NCI-H2196 (cell line): ENCODE measurements at regions not wholly inside any gene's neighbourhood (a gene's known extent, or its start where the extent isn't known, plus 50 kb on each side); places are given as distances from the start of the nearest gene placed in this dataset.

ENCODE experiments used
- DNase-seq: peaks from one replicate; lab custom pipeline; 2025; ENCODE audit not compliant: unreplicated experiment; lab: John Stamatoyannopoulos, UW

GRCh38 chr22:27370269-27370668 is 431.3 kb downstream of the MN1 start:
- no peak for DNase-seq

- DNase-seq: no peak
Observed at GRCh38 chr22:27370987-27371386, 430.6 kb downstream of the MN1 start.

- no peak for DNase-seq
Observed at GRCh38 chr22:27372364-27372763, 429.2 kb downstream of the MN1 start.

- DNase-seq: peak; percentile 5
Observed at GRCh38 chr22:27372969-27373670, 428.4 kb downstream of the MN1 start.

- DNase-seq: peak; percentile 62
Observed at GRCh38 chr22:27377501-27378295, 423.9 kb downstream of the MN1 start.

- DNase-seq: no peak
Observed at GRCh38 chr22:27378311-27378800, 423.2 kb downstream of the MN1 start.

- DNase-seq: no peak
Observed at GRCh38 chr22:27378995-27379394, 422.6 kb downstream of the MN1 start.

- no peak for DNase-seq
Observed at GRCh38 chr22:27380855-27381254, 420.7 kb downstream of the MN1 start.

GRCh38 chr22:27381552-27381951 is 420.0 kb downstream of the MN1 start:
- DNase-seq: no peak

- no peak for DNase-seq
Observed at GRCh38 chr22:27381960-27382742, 419.4 kb downstream of the MN1 start.

GRCh38 chr22:27382947-27383346 is 418.6 kb downstream of the MN1 start:
- DNase-seq: no peak

- no peak for DNase-seq
Observed at GRCh38 chr22:27383896-27384295, 417.7 kb downstream of the MN1 start.

- DNase-seq: no peak
Observed at GRCh38 chr22:27385261-27385998, 416.1 kb downstream of the MN1 start.

GRCh38 chr22:27386186-27386585 is 415.4 kb downstream of the MN1 start:
- DNase-seq: no peak

- DNase-seq: no peak
Observed at GRCh38 chr22:27387561-27387960, 414.0 kb downstream of the MN1 start.

- DNase-seq: no peak
Observed at GRCh38 chr22:27388090-27388600, 413.4 kb downstream of the MN1 start.

- DNase-seq: no peak
Observed at GRCh38 chr22:27389727-27390075, 411.9 kb downstream of the MN1 start.

- DNase-seq: no peak
Observed at GRCh38 chr22:27391092-27391770, 410.3 kb downstream of the MN1 start.

- DNase-seq: peak; percentile 40
Observed at GRCh38 chr22:27393371-27393770, 408.2 kb downstream of the MN1 start.

- DNase-seq: no peak
Observed at GRCh38 chr22:27394806-27395404, 406.7 kb downstream of the MN1 start.
